ENCODE measurements at regions not wholly inside any gene's neighbourhood (a gene's known extent, or its start where the extent isn't known, plus 50 kb on each side); places are given as distances from the start of the nearest gene placed in this dataset.

GRCh38 chr6:98286620-98287019, 547.8 kb upstream of the POU3F2 start:
- H3K79me1 ChIP-seq (ENCODE audit: low read depth, low read length): no peaks in the 10 kb centered on the region
- H3K56ac ChIP-seq (replicated peaks; ENCODE audit: insufficient read length, low read depth, low read length): no peak overlapping the region
- no peak overlapping the region for H4K5ac ChIP-seq (ENCODE audit: insufficient read length, low read depth, low read length)
- FAIRE-seq (no peak), DNase-seq (ENCODE audit: low read depth in 1 of 2, low spot score in 2 of 2) (no peak)
- H2AK5ac ChIP-seq (ENCODE audit: low read depth, low read length): no peak overlapping the region
- ChIA-PET POLR2A (ENCODE audit: partially characterized antibody) (no interaction called here), CTCF (ENCODE audit: partially characterized antibody) (interaction anchor here (1.0 kb wide), 1 partner anchor 9 kb away, joined by 3 read pairs; no protein-coding TSS in a partner anchor)
- H3K36me3 ChIP-seq (ENCODE audit: control insufficient read depth in 2 of 4, insufficient read depth in 4 of 4, low read length in 3 of 4): 0 out of 8 replicates have a peak, but pooled peaks cover 0 to 2% (median 0%) of the 10 kb centered on the region in 4 experiments
- no peak overlapping the region for H4K91ac ChIP-seq (replicated peaks; ENCODE audit: insufficient read length, low read length)
- no peak overlapping the region for H3K4me3 ChIP-seq (ENCODE audit: extremely low read depth in 1 of 4, insufficient read depth in 2 of 4, low read depth in 3 of 4, low read length in 4 of 4)
- no peaks in the 10 kb centered on the region for H4K20me1 ChIP-seq (replicated peaks in 1 of 2; ENCODE audit: control insufficient read depth in 1 of 2, insufficient read depth in 2 of 2, low read length in 2 of 2)
- H2BK5ac ChIP-seq (ENCODE audit: low read depth, low read length): no peak overlapping the region
- no peak overlapping the region for H3K27ac ChIP-seq (ENCODE audit: low read depth, low read length)
- no peaks in the 10 kb centered on the region for H3K9me3 ChIP-seq (ENCODE audit: insufficient read depth in 2 of 2, low read depth in 1 of 2, low read length in 1 of 2)
- no peak overlapping the region for H2AFZ ChIP-seq (ENCODE audit: low read length)
- H3K23ac ChIP-seq (ENCODE audit: insufficient read length): no peak overlapping the region
- H3K79me2 ChIP-seq (ENCODE audit: control insufficient read depth in 1 of 2, insufficient read depth in 2 of 2, low read length in 2 of 2): no peaks in the 10 kb centered on the region
- no peak overlapping the region for H3K18ac ChIP-seq (ENCODE audit: extremely low read depth, low read length)
- no peaks in the 10 kb centered on the region for H3K27me3 ChIP-seq (replicated peaks in 1 of 4; ENCODE audit: control insufficient read depth in 3 of 4, extremely low read depth in 1 of 4, insufficient read depth in 3 of 4, low read length in 3 of 4)
- WGBS, 2 experiments (ENCODE audit: extremely low coverage in 1 of 2, insufficient coverage in 1 of 2, insufficient read length in 1 of 2, insufficient replicate concordance in 2 of 2, low coverage in 1 of 2, low lambda C conversion rate in 2 of 2, missing lambda C conversion rate in 1 of 2): 93% methylated on average over 3 of the region's 3 CpGs; no CpG with 5 or more reads in 1 of the 2 experiments
- H3K4me1 ChIP-seq (replicated peaks in 1 of 4; ENCODE audit: control insufficient read depth in 3 of 4, insufficient read depth in 4 of 4, low read length in 3 of 4): no peaks in the 10 kb centered on the region
- no peak overlapping the region for H3K4ac ChIP-seq (replicated peaks; ENCODE audit: insufficient read length, low read depth, low read length)
- no peak overlapping the region for H2BK20ac ChIP-seq (ENCODE audit: low read length)
- no peak overlapping the region for H3K14ac ChIP-seq (ENCODE audit: insufficient read length)
- no peak overlapping the region for H4K8ac ChIP-seq (ENCODE audit: extremely low read depth, insufficient read depth, low read length)
- no peak overlapping the region for H3K4me2 ChIP-seq (ENCODE audit: insufficient read depth in 1 of 2, low read depth in 2 of 2, low read length in 2 of 2)
- no peak overlapping the region for H2BK12ac ChIP-seq (ENCODE audit: low read depth, low read length)
- H3K9ac ChIP-seq (replicated peaks in 1 of 4; ENCODE audit: extremely low read depth in 1 of 4, low read depth in 3 of 4, low read length in 3 of 4): no peak overlapping the region
- no peaks in the 10 kb centered on the region for H3K23me2 ChIP-seq (ENCODE audit: low read depth, low read length)
- no peak overlapping the region for H2BK120ac ChIP-seq (replicated peaks; ENCODE audit: low read depth, low read length)
- no peak overlapping the region for H2BK15ac ChIP-seq (ENCODE audit: low read length)
- TF ChIP-seq RNF2 (IDR thresholded peaks at IDR 0.05; ENCODE audit: borderline replicate concordance, low read depth, low read length, missing control alignments, poor library complexity, severe bottlenecking) (no peak), EZH2 (IDR thresholded peaks at IDR 0.05; ENCODE audit: low read depth, low read length, severe bottlenecking) (no peak), SP2 (IDR thresholded peaks at IDR 0.05; ENCODE audit: low read length) (no peak), RAD21 (IDR thresholded peaks at IDR 0.05 in 1 of 2, conservative IDR thresholded peaks at IDR 0.05 in 1 of 2; ENCODE audit: low read depth in 2 of 2, low read length in 2 of 2) (no peak), SIRT6 (IDR thresholded peaks at IDR 0.05; ENCODE audit: low read length) (no peak), BACH1 (IDR thresholded peaks at IDR 0.05; ENCODE audit: low read length) (no peak), SIN3A (conservative IDR thresholded peaks at IDR 0.05 in 1 of 2, IDR thresholded peaks at IDR 0.05 in 1 of 2; ENCODE audit: low read depth in 1 of 2, low read length in 2 of 2) (no peak), YY1 (IDR thresholded peaks at IDR 0.05; ENCODE audit: low read depth, low read length) (no peak), SRF (IDR thresholded peaks at IDR 0.05; ENCODE audit: low read depth, low read length) (no peak), RXRA (IDR thresholded peaks at IDR 0.05; ENCODE audit: insufficient read depth, low read depth, low read length) (no peak), CEBPB (IDR thresholded peaks at IDR 0.05; ENCODE audit: low read depth, low read length) (no peak), FOSL1 (IDR thresholded peaks at IDR 0.05; ENCODE audit: insufficient read depth, low read depth, low read length) (no peak), SP1 (IDR thresholded peaks at IDR 0.05; ENCODE audit: low read depth, low read length) (no peak), SUZ12 (IDR thresholded peaks at IDR 0.05; ENCODE audit: low read length) (no peak)
